ENCODE measurements at regions not wholly inside any gene's neighbourhood (a gene's known extent, or its start where the extent isn't known, plus 50 kb on each side); places are given as distances from the start of the nearest gene placed in this dataset.

DNA sequence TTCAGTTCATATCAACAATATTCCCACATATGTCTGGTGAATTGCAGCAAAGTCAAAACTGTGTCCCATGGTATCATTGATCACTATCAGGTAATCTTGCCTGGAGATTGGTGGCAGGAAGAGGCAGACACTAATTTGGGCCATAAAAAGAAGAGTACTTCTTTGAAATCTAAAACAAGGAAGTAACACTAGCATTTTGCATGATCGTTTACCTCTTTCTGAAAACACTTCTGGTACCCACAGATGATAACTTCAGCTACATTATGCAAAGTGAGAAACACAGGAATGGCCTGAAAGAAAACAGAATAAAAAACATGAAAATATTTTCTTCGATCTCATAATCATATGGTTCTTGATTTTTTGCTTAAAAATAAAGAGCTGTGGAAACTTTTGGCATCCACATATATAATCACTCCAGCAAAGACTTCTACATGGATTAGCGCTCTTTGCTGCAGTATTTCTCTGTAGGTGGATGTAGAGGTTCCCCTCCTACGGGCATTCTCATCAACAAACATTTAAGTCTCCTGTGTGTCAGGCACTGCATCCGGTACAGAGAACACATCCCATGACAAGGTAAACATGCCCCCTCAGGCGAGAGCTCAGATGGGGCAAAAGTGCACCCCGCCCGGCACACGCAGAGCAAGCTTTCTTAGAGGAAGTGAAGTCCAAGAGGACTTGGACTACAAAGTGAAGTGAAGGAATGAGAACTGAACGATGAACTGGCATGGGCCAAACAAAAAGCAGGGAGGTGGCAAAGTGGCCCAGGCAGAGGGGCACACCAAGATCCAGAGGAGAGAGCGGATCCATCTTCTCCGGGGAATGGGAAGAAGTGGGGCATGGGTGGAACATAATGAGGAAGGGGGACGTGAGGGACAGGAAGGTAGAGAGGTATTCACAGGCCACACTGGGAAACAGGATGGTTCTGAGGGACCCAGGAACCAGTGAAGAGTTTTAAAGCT, 68.0 kb upstream of the RIOK3 start (continued):
- TF ChIP-seq, protein P1, sequence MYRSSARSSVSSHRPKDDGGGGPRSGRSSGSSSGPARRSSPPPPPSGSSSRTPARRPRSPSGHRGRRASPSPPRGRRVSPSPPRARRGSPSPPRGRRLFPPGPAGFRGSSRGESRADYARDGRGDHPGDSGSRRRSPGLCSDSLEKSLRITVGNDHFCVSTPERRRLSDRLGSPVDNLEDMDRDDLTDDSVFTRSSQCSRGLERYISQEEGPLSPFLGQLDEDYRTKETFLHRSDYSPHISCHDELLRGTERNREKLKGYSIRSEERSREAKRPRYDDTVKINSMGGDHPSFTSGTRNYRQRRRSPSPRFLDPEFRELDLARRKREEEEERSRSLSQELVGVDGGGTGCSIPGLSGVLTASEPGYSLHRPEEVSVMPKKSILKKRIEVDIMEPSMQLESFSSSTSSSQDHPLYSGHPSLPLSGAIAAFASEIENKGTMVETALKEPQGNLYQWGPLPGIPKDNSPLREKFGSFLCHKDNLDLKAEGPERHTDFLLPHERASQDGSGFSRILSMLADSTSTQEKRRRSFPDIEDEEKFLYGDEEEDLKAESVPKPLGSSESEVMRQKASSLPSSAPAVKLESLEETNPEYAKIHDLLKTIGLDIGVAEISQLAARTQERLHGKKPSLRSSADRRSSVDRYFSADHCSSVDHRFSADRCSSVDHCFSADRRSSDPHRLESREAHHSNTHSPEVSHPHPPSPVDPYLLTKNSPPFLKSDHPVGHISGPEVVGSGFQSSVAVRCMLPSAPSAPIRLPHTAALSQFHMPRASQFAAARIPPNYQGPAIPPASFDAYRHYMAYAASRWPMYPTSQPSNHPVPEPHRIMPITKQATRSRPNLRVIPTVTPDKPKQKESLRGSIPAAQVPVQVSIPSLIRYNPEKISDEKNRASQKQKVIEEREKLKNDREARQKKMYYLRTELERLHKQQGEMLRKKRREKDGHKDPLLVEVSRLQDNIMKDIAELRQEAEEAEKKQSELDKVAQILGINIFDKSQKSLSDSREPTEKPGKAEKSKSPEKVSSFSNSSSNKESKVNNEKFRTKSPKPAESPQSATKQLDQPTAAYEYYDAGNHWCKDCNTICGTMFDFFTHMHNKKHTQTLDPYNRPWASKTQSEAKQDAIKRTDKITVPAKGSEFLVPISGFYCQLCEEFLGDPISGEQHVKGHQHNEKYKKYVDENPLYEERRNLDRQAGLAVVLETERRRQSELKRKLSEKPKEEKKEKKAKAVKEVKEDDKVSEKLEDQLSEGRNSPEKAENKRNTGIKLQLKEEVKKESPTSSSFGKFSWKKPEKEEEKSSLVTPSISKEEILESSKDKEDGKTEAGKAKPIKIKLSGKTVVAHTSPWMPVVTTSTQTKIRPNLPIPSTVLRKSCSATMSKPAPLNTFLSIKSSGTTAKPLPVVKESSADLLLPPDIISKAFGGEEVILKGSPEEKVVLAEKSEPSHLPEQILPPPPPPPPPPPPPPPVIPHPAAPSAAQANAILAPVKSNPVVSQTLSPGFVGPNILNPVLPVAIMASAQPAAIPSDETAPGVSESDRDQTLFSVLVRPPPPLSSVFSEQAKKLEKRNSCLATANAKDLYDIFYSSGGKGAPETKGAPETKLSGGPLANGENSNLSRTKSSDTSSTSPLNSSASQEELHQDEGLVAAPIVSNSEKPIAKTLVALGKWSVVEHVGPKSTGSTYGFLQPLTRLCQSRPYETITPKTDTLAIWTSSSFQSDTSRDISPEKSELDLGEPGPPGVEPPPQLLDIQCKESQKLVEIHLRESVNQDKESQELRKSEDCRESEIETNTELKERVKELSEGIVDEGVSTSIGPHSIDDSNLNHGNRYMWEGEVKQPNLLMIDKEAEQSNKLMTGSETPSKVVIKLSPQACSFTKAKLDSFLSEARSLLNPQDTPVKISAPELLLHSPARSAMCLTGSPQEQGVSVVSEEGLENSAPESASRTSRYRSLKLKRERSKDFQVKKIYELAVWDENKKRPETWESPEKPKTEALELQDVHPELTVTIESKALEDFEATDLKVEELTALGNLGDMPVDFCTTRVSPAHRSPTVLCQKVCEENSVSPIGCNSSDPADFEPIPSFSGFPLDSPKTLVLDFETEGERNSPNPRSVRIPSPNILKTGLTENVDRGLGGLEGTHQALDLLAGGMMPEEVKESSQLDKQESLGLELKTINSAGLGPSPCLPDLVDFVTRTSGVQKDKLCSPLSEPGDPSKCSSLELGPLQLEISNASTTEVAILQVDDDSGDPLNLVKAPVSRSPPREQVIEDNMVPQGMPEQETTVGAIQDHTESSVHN (CRISPR knock-in tag; IDR thresholded peaks at IDR 0.05): 0 out of 2 replicates have a peak, but pooled peaks have one; percentile 73
- TF ChIP-seq MEIS2 (CRISPR knock-in tag; IDR thresholded peaks at IDR 0.05) (peak; percentile 89), GTF3A (CRISPR knock-in tag; conservative IDR thresholded peaks at IDR 0.05) (no peak), ZFAT (CRISPR knock-in tag; conservative IDR thresholded peaks at IDR 0.05) (no peak), ARNTL (CRISPR knock-in tag; IDR thresholded peaks at IDR 0.05) (0 out of 2 replicates have a peak, but pooled peaks have one; percentile 61), MEIS1 (CRISPR knock-in tag; IDR thresholded peaks at IDR 0.05; ENCODE audit: borderline replicate concordance) (peak; percentile 64; the same call in 1 of the 2 replicates), CEBPG (CRISPR knock-in tag; IDR thresholded peaks at IDR 0.05) (peak; percentile 39), SP5 (CRISPR knock-in tag; IDR thresholded peaks at IDR 0.05; ENCODE audit: borderline replicate concordance, low read depth) (peak; percentile 56; the same call in 1 of the 2 replicates), SP2 (CRISPR knock-in tag; IDR thresholded peaks at IDR 0.05) (no peak), ATF7-NPFF (CRISPR knock-in tag; IDR thresholded peaks at IDR 0.05; ENCODE audit: low read depth) (no peak), KDM6A (CRISPR knock-in tag; IDR thresholded peaks at IDR 0.05; ENCODE audit: low read depth) (peak; percentile 87), ZNF607 (CRISPR knock-in tag; IDR thresholded peaks at IDR 0.05; ENCODE audit: borderline replicate concordance) (no peak)
- TF ChIP-seq, protein P2, sequence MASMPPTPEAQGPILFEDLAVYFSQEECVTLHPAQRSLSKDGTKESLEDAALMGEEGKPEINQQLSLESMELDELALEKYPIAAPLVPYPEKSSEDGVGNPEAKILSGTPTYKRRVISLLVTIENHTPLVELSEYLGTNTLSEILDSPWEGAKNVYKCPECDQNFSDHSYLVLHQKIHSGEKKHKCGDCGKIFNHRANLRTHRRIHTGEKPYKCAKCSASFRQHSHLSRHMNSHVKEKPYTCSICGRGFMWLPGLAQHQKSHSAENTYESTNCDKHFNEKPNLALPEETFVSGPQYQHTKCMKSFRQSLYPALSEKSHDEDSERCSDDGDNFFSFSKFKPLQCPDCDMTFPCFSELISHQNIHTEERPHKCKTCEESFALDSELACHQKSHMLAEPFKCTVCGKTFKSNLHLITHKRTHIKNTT (CRISPR knock-in tag; IDR thresholded peaks at IDR 0.05): no peak
- TF ChIP-seq, protein P3, sequence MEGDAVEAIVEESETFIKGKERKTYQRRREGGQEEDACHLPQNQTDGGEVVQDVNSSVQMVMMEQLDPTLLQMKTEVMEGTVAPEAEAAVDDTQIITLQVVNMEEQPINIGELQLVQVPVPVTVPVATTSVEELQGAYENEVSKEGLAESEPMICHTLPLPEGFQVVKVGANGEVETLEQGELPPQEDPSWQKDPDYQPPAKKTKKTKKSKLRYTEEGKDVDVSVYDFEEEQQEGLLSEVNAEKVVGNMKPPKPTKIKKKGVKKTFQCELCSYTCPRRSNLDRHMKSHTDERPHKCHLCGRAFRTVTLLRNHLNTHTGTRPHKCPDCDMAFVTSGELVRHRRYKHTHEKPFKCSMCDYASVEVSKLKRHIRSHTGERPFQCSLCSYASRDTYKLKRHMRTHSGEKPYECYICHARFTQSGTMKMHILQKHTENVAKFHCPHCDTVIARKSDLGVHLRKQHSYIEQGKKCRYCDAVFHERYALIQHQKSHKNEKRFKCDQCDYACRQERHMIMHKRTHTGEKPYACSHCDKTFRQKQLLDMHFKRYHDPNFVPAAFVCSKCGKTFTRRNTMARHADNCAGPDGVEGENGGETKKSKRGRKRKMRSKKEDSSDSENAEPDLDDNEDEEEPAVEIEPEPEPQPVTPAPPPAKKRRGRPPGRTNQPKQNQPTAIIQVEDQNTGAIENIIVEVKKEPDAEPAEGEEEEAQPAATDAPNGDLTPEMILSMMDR (CRISPR knock-in tag; IDR thresholded peaks at IDR 0.05): no peak
- TF ChIP-seq, protein P4, sequence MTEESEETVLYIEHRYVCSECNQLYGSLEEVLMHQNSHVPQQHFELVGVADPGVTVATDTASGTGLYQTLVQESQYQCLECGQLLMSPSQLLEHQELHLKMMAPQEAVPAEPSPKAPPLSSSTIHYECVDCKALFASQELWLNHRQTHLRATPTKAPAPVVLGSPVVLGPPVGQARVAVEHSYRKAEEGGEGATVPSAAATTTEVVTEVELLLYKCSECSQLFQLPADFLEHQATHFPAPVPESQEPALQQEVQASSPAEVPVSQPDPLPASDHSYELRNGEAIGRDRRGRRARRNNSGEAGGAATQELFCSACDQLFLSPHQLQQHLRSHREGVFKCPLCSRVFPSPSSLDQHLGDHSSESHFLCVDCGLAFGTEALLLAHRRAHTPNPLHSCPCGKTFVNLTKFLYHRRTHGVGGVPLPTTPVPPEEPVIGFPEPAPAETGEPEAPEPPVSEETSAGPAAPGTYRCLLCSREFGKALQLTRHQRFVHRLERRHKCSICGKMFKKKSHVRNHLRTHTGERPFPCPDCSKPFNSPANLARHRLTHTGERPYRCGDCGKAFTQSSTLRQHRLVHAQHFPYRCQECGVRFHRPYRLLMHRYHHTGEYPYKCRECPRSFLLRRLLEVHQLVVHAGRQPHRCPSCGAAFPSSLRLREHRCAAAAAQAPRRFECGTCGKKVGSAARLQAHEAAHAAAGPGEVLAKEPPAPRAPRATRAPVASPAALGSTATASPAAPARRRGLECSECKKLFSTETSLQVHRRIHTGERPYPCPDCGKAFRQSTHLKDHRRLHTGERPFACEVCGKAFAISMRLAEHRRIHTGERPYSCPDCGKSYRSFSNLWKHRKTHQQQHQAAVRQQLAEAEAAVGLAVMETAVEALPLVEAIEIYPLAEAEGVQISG (CRISPR knock-in tag; IDR thresholded peaks at IDR 0.05): peak; percentile 56; the same call in 1 of the 2 replicates
